SKM-1 treated with dmso at 0.1 percent for 144 hours (cell line): ENCODE measurements at regions not wholly inside any gene's neighbourhood (a gene's known extent, or its start where the extent isn't known, plus 50 kb on each side); places are given as distances from the start of the nearest gene placed in this dataset.
"Not testable (repeated sequence)": the region's sequence is repeated elsewhere in the genome, so short reads cannot be mapped to it uniquely, and the experiment has no call there.

Source experiments
- DNase-seq: peaks from one replicate; lab custom pipeline; 2025; ENCODE audit not compliant: unreplicated experiment; lab: John Stamatoyannopoulos, UW

GRCh38 chr6:27633221-27633688, 160.3 kb upstream of the ZNF184 start:
- not testable (repeated sequence) for DNase-seq

DNA sequence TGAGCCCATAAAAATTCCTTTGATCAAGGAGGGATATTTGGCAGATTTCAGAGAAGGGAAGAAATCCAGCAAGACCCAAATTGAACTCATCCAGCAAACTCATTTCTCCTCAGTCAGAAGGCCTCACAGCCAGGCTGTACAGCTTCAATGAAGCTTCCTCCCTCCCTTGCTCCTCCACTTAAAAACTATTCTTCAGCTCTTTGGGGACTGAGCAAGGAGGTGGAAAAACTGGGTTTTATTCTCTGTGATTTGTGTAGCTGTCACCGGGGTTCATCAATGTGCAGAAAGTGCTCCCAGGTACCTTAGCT, 158.7 kb upstream of the ZNF184 start:
- DNase-seq = no peak

GRCh38 chr6:27630727-27631608, 158.1 kb upstream of the ZNF184 start:
- DNase-seq = peak; percentile 38

GRCh38 chr6:27624694-27625262, 151.9 kb upstream of the ZNF184 start:
- DNase-seq = no peak

GRCh38 chr6:27623103-27623502, 150.2 kb upstream of the ZNF184 start:
- no peak for DNase-seq

GRCh38 chr6:27619436-27619835, 146.5 kb upstream of the ZNF184 start:
- no peak for DNase-seq

DNA sequence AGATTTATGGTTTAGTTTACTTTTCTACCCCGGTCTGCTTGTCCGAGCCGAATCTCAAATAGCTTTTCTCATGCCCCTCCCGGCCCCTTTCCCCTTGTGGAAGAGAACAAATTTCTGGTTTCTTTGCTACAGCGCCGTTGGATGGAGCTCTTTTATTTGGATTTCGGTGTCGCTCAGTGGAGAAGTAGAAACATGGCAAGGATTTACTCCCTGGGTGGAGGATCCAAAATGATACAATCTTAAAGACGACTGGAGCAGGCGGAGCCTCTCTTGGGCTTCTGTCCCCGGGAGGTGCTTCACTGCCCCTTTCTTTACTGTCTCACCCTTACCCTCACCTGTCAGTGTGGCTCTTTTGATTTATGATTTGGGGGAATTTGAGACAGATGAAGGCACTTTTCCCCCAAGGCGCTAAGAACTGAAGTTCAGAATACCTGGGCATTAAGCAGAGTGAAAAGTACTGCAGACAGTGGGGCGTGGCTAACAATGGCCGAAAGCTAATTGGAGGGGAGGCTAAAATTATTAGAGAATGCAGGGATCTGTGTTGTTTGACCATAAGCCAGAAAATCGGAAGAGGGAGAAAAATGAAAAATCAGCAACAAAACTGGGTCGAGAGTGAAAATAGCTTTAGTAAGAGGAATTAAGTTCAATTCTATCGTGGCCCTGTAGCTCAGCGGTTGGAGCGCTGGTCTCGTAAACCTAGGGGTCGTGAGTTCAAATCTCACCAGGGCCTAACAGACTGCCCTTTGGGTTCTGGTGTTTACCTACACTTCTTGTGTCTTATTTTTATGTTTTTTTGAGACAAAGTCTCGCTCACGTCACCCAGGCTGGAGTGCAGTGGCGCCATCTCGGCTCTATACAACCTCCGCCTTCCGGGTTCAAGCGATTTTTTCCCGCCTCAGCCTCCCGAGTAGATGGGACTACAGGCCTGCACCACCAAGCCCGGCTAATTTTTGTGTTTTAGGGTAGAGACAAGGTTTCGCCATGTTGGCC, 145.1 kb upstream of the ZNF184 start:
- DNase-seq = no peak

- DNase-seq = no peak
Measured at GRCh38 chr6:27617046-27617687, 144.3 kb upstream of the ZNF184 start.

- no peak for DNase-seq
Measured at GRCh38 chr6:27616328-27617045, 143.6 kb upstream of the ZNF184 start.

GRCh38 chr6:27611451-27611850, 138.5 kb upstream of the ZNF184 start:
- no peak for DNase-seq

DNA sequence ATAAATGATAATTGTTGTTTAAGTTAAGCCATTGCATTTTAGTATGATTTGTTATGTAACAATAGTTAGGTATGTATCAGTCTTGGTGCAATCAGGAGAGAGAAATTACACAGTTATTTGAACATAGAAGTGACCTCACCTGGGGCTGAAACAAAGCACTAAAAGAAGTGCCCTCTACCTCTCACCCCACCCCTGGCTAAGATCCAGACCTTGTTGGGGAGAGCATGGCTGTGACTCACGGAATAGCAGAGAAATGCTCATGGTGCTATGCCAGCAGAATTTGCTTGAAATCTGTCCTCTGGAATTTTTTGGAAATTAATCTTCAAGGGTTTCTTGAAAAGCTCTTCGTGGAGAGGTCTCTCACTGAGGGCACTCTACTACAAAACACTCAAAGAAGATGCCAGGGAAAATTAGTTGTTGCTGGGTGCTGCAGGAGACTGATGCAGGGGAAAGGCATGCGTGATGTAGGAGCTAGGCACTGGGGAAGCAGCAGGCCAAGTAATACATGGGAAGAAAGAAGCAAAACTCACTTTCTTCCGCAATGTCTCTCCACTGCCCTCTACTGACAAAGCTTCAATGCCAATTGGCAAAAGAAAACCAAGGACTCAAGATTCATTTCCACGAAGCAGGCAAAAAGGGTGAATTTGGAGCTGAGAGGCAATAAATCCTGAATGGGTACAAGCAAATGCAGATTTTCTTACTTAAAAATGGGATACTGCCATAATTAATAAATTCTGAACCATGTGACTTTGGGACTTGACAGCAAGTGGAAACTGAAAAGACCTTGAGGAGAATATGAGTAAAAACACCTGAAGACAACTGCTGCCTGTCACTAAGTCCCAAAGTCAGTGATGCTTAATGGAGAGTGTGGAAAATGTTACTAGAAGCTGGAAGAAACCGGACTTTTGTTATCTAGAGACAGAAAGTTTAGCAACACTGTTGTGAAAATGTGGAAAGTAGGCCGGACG, 136.3 kb upstream of the ZNF184 start:
- peak; percentile 62 for DNase-seq

DNA sequence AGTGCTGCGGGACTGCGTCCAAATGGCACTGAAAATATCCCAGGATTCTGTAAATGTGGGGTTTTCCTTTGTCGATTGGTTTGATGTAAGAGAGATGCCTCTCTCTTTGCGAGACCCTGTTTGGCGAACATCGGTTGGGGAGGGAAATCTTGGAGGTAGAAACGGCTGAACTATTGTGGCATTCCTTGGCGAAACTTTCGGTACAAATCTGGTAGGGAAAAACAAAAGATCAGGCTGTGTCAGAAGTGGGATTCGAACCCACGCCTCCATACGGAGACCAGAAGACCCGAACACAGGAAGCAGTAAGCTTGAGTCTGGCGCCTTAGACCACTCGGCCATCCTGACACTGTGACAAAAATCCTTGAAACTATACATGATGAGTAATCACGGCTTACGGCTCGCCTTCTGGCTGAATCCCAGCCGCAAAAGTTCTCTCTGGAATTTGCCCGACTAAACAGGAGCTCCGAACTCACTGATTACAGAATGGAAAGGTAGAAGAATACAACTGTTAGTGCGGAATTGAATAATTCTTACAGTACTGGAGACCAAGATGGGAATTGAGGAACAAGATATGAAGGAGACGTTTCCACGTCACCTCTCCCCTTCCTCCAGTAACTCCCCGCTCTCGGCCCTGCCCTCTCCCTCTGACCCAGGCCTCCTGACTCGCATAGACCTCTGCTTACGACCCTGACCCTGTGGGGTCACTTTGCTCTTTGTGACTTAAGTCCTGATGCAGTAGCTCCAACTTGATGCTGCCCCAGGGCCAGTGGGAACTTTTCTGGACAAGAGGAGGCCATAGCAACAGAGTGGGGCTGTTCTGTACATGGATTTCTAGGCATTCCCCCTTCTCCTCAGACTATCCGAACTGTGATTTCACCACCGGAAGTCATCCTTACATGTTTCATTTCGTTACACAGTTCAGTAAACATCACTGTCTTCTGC, 132.8 kb upstream of the ZNF184 start:
- DNase-seq = no peak

DNA sequence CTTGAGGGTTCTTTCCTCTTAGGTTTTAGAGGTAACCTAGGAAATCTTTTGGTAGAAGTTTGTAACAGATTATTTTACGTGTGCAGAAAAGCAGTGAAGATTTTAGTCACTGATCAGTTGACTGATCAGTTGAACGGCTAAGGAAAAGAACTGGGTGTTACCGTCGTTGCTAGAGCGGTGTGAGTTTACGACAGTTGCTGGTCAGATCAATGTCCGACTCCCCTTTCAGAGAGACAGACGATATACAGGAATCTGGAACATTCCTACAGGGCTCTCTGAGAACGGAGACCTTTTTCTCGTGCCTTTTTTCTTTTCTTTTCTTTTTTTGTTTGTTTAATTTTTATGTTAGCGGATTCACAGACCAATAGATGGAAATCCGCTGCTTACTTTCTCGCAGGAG, 132.1 kb upstream of the ZNF184 start:
- peak; percentile 10 for DNase-seq

- peak; percentile 85 for DNase-seq
Measured at GRCh38 chr6:27601668-27602254, 128.9 kb upstream of the ZNF184 start.

- no peak for DNase-seq
Measured at GRCh38 chr6:27599859-27600532, 127.1 kb upstream of the ZNF184 start.

GRCh38 chr6:27597031-27597567, 124.2 kb upstream of the ZNF184 start:
- DNase-seq = not testable (repeated sequence)

DNA sequence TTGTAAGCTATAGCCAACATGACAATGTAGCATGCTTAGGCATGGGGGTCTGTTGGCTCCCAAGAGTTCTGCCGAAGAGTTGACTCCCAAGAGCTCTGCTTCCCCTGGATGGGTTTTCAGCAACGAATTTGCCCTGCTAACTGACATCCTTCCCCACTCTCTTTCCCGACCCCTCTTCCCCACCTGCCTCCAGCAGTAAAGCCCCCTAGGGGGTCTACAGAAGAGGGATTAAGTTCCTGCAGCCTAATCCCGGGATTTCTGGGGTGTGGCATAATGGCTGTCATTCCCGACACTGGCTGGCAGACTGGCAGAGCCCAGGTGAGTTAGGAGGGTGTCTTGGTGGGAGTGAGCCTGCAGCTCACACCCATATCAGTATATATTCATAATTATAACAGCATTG, 121.0 kb upstream of the ZNF184 start:
- DNase-seq = no peak
